HL-60 (cell line): ENCODE measurements at regions not wholly inside any gene's neighbourhood (a gene's known extent, or its start where the extent isn't known, plus 50 kb on each side); places are given as distances from the start of the nearest gene placed in this dataset.

ENCODE experiments used
- CTCF ChIP-seq: IDR thresholded peaks from one replicate; pipeline ENCODE4 v1.5.1; 2011; ENCODE audit warnings: low read length, control low read depth, inconsistent platforms; ENCODE audit not compliant: insufficient read depth
- GABPA ChIP-seq: IDR thresholded peaks from 2 replicates; pipeline ENCODE4 v1.6.1; 2012; ENCODE audit warnings: low read depth
- POLR2AphosphoS5 ChIP-seq: IDR thresholded peaks from 2 replicates; pipeline ENCODE4 v1.6.1; 2012; ENCODE audit warnings: low read depth
- SPI1 ChIP-seq: IDR thresholded peaks from 2 replicates; pipeline ENCODE4 v1.6.1; 2012; ENCODE audit warnings: low read depth, mild to moderate bottlenecking, borderline replicate concordance

- TF ChIP-seq SPI1 = no peak
- no peak for TF ChIP-seq CTCF
- no peak for TF ChIP-seq POLR2AphosphoS5
- no peak for TF ChIP-seq GABPA
Observed at GRCh38 chr2:163046615-163047014, 208.0 kb upstream of the KCNH7 start.
